ENCODE measurements at regions not wholly inside any gene's neighbourhood (a gene's known extent, or its start where the extent isn't known, plus 50 kb on each side); places are given as distances from the start of the nearest gene placed in this dataset.

DNA sequence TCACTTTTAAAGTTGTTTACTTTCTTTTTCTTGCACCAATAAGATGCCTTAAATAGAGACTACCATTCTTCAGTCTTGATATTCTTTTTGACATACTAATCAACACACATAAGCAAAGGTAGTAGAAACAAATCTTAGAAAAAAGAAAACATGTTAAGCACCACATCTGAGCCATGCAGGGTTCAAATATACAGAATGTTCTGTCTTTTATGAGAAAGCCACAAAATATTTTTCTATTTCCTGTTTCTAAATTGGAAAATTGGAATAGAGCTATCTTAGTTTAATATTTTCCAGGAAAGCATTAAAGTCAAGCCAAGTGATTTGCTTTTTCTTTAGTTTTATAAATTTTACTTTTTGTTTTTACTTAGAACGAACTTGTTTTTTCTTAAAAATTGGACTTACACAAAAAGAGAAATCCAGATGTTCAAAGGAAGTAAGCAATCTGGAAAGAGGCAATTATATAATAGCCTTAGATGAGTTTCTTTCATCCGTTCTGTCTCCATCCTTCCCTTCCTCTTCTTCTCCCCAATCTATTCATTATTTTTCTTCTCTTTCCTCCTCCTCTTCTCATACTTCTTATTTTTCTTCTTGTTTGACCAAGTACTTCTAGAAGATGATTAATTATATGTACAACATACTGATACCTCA is 731.7 kb downstream of the SQOR start:
- no peaks in the 10 kb centered on the region for H3K9me2 ChIP-seq (replicated peaks; ENCODE audit: insufficient read depth, low read length)

DNA sequence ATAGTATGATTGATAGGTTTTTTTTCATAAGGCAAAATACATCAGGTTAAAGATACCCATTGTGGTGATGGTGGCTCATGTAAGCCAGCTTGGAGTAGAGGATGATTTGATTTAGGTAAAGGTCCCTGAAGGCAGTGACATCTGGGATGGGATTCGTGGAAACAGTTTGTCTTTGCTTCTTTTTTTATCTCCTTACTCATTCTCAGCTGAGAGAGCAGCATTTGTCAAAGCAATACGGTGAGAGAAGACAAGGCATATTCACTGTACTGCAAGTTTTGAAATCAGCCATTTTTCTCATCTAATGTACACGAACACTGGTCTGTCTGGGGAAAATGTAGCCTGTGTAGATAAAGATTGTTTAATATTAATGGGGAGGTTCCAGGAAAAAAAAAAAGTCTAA is 749.1 kb downstream of the SQOR start:
- H3K4me2 ChIP-seq (ENCODE audit: low read depth, low read length, poor library complexity, severe bottlenecking): no peak overlapping the region
- H2AFZ ChIP-seq (ENCODE audit: low read length): no peak overlapping the region
- no peak for DNase-seq
- H3K9ac ChIP-seq (ENCODE audit: low read length): no peak overlapping the region
- no peaks in the 10 kb centered on the region for H3K9me2 ChIP-seq (replicated peaks; ENCODE audit: insufficient read depth, low read length)
- H3K36me3 ChIP-seq (ENCODE audit: insufficient read depth, low read length): no peaks in the 10 kb centered on the region
- H3K27me3 ChIP-seq (ENCODE audit: low read length): no peaks in the 10 kb centered on the region
- H3K79me2 ChIP-seq (ENCODE audit: low read length): no peaks in the 10 kb centered on the region
- no peaks in the 10 kb centered on the region for H3K4me1 ChIP-seq (ENCODE audit: low read length)
- H3K4me3 ChIP-seq (ENCODE audit: low read length): no peak overlapping the region
- no peak overlapping the region for H3K27ac ChIP-seq (ENCODE audit: low read length)
- peaks cover 15% of the 10 kb centered on the region for H3K9me3 ChIP-seq (ENCODE audit: low read length)
- H4K20me1 ChIP-seq (ENCODE audit: insufficient read depth, low read depth, low read length): no peaks in the 10 kb centered on the region

More for the DNA sequence above, 731.7 kb downstream of the SQOR start:
- Histone ChIP-seq H3K27ac (ENCODE audit: low read length) (no peak overlapping the region), H3K79me2 (ENCODE audit: low read length) (no peaks in the 10 kb centered on the region), H4K20me1 (ENCODE audit: insufficient read depth, low read depth, low read length) (no peaks in the 10 kb centered on the region), H3K36me3 (ENCODE audit: insufficient read depth, low read length) (no peaks in the 10 kb centered on the region), H3K4me1 (ENCODE audit: low read length) (no peaks in the 10 kb centered on the region), H3K4me3 (ENCODE audit: low read length) (no peak overlapping the region), H3K4me2 (ENCODE audit: low read depth, low read length, poor library complexity, severe bottlenecking) (no peak overlapping the region), H2AFZ (ENCODE audit: low read length) (no peak overlapping the region), H3K9me3 (ENCODE audit: low read length) (peaks cover 39% of the 10 kb centered on the region), H3K27me3 (ENCODE audit: low read length) (no peaks in the 10 kb centered on the region), H3K9ac (ENCODE audit: low read length) (no peak overlapping the region)
- DNase-seq: no peak

DNA sequence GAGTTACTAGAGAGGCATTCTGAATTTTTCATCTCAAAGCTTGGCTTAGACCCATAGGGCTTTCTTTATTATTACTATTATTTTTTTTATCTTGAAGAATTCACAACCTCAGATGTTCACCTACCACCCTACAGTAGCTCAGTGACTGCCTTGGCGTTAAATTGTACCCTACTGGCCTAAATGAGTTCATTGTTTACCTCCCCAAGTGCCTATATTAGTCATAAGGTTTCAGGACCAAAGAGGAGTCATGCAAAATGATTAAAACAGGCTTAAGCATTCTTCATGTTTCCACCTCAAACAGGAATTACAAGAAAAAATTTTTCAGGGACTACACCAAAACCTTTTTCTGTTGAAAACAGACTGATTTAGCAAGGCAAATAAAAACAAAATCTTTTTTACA is 751.5 kb downstream of the SQOR start:
- Histone ChIP-seq H3K36me3 (ENCODE audit: insufficient read depth, low read length) (no peaks in the 10 kb centered on the region), H3K9ac (ENCODE audit: low read length) (no peak overlapping the region), H3K4me1 (ENCODE audit: low read length) (no peaks in the 10 kb centered on the region), H3K4me3 (ENCODE audit: low read length) (no peak overlapping the region), H3K27ac (ENCODE audit: low read length) (no peak overlapping the region), H4K20me1 (ENCODE audit: insufficient read depth, low read depth, low read length) (no peaks in the 10 kb centered on the region), H3K9me3 (ENCODE audit: low read length) (peaks cover 21% of the 10 kb centered on the region), H3K79me2 (ENCODE audit: low read length) (no peaks in the 10 kb centered on the region), H3K9me2 (replicated peaks; ENCODE audit: insufficient read depth, low read length) (no peaks in the 10 kb centered on the region), H3K27me3 (ENCODE audit: low read length) (no peaks in the 10 kb centered on the region), H2AFZ (ENCODE audit: low read length) (no peak overlapping the region), H3K4me2 (ENCODE audit: low read depth, low read length, poor library complexity, severe bottlenecking) (no peak overlapping the region)
- no peak for DNase-seq

DNA sequence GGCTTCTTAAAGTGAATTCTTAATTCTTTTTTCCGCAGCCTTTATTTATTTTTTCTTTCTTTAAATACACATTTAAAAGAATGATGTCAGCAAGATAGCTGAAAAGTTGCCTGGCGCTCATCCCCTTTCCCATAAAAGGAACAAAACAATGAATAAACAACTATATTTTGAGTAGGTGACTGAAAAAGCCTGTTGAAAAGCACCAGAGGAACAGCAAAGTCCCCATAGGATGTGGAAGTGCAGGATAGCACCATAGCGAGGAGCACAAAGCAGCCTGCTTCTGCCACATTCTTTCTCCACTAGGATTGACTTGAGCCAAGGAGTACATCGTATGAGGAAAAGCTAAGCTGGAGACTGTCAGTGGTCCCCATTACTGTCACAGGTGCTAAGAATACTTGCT is 754.9 kb downstream of the SQOR start:
- Histone ChIP-seq H3K4me3 (ENCODE audit: low read length) (no peak overlapping the region), H3K9ac (ENCODE audit: low read length) (no peak overlapping the region)

DNA sequence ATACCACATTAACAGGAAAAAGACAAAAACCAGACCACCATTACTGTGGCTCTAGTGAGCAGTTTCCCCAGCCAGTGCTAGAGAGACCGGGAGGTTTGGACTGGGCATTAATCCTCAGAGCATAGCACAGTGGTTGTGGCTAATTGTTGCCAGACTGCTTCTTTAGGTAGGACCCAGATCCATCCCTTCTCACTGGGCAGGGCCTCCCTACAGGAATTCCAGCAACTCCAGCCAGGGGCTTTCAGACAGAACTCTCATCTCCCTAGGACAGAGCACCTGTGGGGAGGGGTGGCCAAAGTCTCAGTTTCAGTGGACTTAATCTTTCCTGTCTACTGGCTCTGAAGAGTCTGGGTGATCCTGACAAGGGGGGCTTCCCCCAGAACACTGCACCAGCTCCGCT is 759.6 kb downstream of the SQOR start:
- Histone ChIP-seq H3K9me3 (ENCODE audit: low read length) (peaks cover 17% of the 10 kb centered on the region), H3K27ac (ENCODE audit: low read length) (no peak overlapping the region)

More for the DNA sequence above, 754.9 kb downstream of the SQOR start:
- Histone ChIP-seq H3K27me3 (ENCODE audit: low read length) (no peaks in the 10 kb centered on the region), H3K79me2 (ENCODE audit: low read length) (no peaks in the 10 kb centered on the region), H3K9me3 (ENCODE audit: low read length) (peaks cover 25% of the 10 kb centered on the region), H3K27ac (ENCODE audit: low read length) (no peak overlapping the region), H3K9me2 (replicated peaks; ENCODE audit: insufficient read depth, low read length) (no peaks in the 10 kb centered on the region), H3K4me2 (ENCODE audit: low read depth, low read length, poor library complexity, severe bottlenecking) (no peak overlapping the region), H4K20me1 (ENCODE audit: insufficient read depth, low read depth, low read length) (no peaks in the 10 kb centered on the region), H3K4me1 (ENCODE audit: low read length) (no peaks in the 10 kb centered on the region), H3K36me3 (ENCODE audit: insufficient read depth, low read length) (no peaks in the 10 kb centered on the region), H2AFZ (ENCODE audit: low read length) (no peak overlapping the region)
- DNase-seq: no peak

DNA sequence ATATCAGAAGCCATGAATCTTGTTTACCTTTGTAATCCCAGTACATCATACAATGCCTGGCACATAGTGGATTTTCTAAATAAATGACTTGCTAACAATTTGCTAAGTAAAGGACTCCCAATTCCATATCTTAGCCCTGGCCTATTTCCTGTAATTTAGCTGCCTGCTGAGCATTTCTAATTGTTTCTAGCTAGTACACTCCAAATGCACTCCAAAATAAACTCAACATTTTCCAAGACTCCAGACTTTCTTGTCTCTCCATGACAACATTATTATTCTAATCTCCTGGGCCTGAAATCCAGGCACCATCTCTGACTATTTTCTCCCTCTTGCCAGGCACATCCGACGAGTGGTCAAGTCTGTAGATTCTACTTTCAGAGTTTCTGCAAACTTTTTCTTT is 773.5 kb downstream of the SQOR start:
- H4K20me1 ChIP-seq (ENCODE audit: insufficient read depth, low read depth, low read length): no peaks in the 10 kb centered on the region
- H3K9me3 ChIP-seq (ENCODE audit: low read length): peaks cover 27% of the 10 kb centered on the region
- H3K4me3 ChIP-seq (ENCODE audit: low read length): no peak overlapping the region
- H3K27ac ChIP-seq (ENCODE audit: low read length): no peak overlapping the region
- H3K79me2 ChIP-seq (ENCODE audit: low read length): no peaks in the 10 kb centered on the region
- no peaks in the 10 kb centered on the region for H3K36me3 ChIP-seq (ENCODE audit: insufficient read depth, low read length)
- no peaks in the 10 kb centered on the region for H3K9me2 ChIP-seq (replicated peaks; ENCODE audit: insufficient read depth, low read length)
- no peak overlapping the region for H3K4me2 ChIP-seq (ENCODE audit: low read depth, low read length, poor library complexity, severe bottlenecking)
- no peaks in the 10 kb centered on the region for H3K27me3 ChIP-seq (ENCODE audit: low read length)
- no peak overlapping the region for H2AFZ ChIP-seq (ENCODE audit: low read length)
- no peak overlapping the region for H3K9ac ChIP-seq (ENCODE audit: low read length)
- no peak for DNase-seq
- H3K4me1 ChIP-seq (ENCODE audit: low read length): no peaks in the 10 kb centered on the region

More for the DNA sequence above, 759.6 kb downstream of the SQOR start:
- no peaks in the 10 kb centered on the region for H3K27me3 ChIP-seq (ENCODE audit: low read length)
- H3K4me2 ChIP-seq (ENCODE audit: low read depth, low read length, poor library complexity, severe bottlenecking): no peak overlapping the region
- H3K9me2 ChIP-seq (replicated peaks; ENCODE audit: insufficient read depth, low read length): no peaks in the 10 kb centered on the region
- no peak overlapping the region for H2AFZ ChIP-seq (ENCODE audit: low read length)
- H3K9ac ChIP-seq (ENCODE audit: low read length): no peak overlapping the region
- no peaks in the 10 kb centered on the region for H3K79me2 ChIP-seq (ENCODE audit: low read length)
- no peaks in the 10 kb centered on the region for H3K4me1 ChIP-seq (ENCODE audit: low read length)
- H3K4me3 ChIP-seq (ENCODE audit: low read length): no peak overlapping the region
- H3K36me3 ChIP-seq (ENCODE audit: insufficient read depth, low read length): no peaks in the 10 kb centered on the region
- no peak for DNase-seq
- H4K20me1 ChIP-seq (ENCODE audit: insufficient read depth, low read depth, low read length): no peaks in the 10 kb centered on the region

DNA sequence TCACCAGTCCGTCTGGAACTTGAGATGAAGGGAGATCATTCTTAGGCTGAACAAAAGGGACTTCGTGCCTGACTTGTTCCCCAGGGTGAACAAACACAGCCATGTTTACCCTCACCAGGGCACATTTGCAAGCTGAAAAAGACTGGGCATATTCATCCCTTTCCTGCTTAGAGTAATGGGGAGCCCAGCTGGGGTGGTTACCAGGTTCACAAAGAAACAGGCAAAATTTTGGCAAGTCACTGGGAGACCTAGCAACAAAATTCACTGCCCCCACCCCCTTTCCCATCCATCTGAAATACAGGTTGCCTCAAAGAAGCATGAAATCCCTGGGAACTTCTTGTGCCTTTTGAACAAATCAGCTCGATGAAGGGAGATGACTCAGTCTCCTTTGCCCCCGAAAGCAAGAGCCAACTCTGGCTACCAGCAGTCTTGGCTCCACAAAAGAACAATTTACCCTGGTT is 775.0 kb downstream of the SQOR start:
- H2AFZ ChIP-seq (ENCODE audit: low read length): no peak overlapping the region
- H3K4me2 ChIP-seq (ENCODE audit: low read depth, low read length, poor library complexity, severe bottlenecking): no peak overlapping the region
- H4K20me1 ChIP-seq (ENCODE audit: insufficient read depth, low read depth, low read length): no peaks in the 10 kb centered on the region
- no peaks in the 10 kb centered on the region for H3K36me3 ChIP-seq (ENCODE audit: insufficient read depth, low read length)
- no peaks in the 10 kb centered on the region for H3K79me2 ChIP-seq (ENCODE audit: low read length)
- no peak overlapping the region for H3K9ac ChIP-seq (ENCODE audit: low read length)
- H3K4me3 ChIP-seq (ENCODE audit: low read length): no peak overlapping the region
- H3K4me1 ChIP-seq (ENCODE audit: low read length): no peaks in the 10 kb centered on the region
- no peaks in the 10 kb centered on the region for H3K9me2 ChIP-seq (replicated peaks; ENCODE audit: insufficient read depth, low read length)
- no peaks in the 10 kb centered on the region for H3K27me3 ChIP-seq (ENCODE audit: low read length)
- DNase-seq: no peak
- peaks cover 38% of the 10 kb centered on the region for H3K9me3 ChIP-seq (ENCODE audit: low read length)
- no peak overlapping the region for H3K27ac ChIP-seq (ENCODE audit: low read length)

DNA sequence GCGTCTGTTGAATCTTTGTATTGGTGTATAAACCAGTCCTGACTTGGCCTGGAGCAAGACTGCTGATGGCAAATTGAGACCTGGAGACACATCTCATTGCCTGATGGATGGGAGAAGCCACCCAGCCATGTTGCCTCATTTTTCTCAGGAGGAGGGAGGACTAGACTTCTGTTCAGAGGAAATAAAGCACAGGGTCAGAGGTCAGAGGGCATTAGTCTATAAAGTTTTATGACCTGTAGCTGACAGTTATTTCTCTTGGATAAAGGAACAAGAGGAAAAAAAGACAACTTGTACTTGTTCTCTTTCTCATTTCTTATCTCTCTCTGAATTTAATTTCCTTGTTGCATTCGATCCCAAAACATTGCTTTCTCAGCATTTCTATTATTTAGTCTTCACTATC is 775.9 kb downstream of the SQOR start:
- no peaks in the 10 kb centered on the region for H3K27me3 ChIP-seq (ENCODE audit: low read length)
- no peaks in the 10 kb centered on the region for H3K36me3 ChIP-seq (ENCODE audit: insufficient read depth, low read length)
- no peak overlapping the region for H3K27ac ChIP-seq (ENCODE audit: low read length)
- H3K79me2 ChIP-seq (ENCODE audit: low read length): no peaks in the 10 kb centered on the region
- no peak overlapping the region for H3K9ac ChIP-seq (ENCODE audit: low read length)
- H3K4me2 ChIP-seq (ENCODE audit: low read depth, low read length, poor library complexity, severe bottlenecking): no peak overlapping the region
- H3K4me1 ChIP-seq (ENCODE audit: low read length): no peaks in the 10 kb centered on the region
- no peak overlapping the region for H2AFZ ChIP-seq (ENCODE audit: low read length)
- peaks cover 44% of the 10 kb centered on the region for H3K9me3 ChIP-seq (ENCODE audit: low read length)
- no peak for DNase-seq
- H3K4me3 ChIP-seq (ENCODE audit: low read length): no peak overlapping the region
- no peaks in the 10 kb centered on the region for H4K20me1 ChIP-seq (ENCODE audit: insufficient read depth, low read depth, low read length)
- no peaks in the 10 kb centered on the region for H3K9me2 ChIP-seq (replicated peaks; ENCODE audit: insufficient read depth, low read length)
